ENCODE measurements at regions not wholly inside any gene's neighbourhood (a gene's known extent, or its start where the extent isn't known, plus 50 kb on each side); places are given as distances from the start of the nearest gene placed in this dataset.

DNA sequence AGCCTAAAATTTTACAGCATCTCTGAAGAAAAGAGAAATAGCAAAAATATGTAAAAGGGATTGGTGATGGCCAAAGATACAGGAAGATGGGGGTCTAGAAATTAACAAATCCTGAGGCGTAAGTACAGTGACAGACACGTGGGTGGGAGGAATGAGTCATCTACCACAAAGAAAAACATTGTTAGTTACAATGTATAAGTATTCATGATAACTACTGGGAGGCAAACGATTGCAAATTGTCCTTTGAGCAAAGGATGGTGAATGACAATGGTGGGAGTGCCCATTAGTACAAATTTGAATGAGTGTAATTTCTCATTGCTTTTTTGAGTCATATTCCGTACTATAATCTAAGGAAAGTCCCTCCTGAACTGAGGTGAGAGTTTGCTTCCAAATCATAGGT lies 809.0 kb upstream of the FAM98A start:
- TF ChIP-seq, protein P1, sequence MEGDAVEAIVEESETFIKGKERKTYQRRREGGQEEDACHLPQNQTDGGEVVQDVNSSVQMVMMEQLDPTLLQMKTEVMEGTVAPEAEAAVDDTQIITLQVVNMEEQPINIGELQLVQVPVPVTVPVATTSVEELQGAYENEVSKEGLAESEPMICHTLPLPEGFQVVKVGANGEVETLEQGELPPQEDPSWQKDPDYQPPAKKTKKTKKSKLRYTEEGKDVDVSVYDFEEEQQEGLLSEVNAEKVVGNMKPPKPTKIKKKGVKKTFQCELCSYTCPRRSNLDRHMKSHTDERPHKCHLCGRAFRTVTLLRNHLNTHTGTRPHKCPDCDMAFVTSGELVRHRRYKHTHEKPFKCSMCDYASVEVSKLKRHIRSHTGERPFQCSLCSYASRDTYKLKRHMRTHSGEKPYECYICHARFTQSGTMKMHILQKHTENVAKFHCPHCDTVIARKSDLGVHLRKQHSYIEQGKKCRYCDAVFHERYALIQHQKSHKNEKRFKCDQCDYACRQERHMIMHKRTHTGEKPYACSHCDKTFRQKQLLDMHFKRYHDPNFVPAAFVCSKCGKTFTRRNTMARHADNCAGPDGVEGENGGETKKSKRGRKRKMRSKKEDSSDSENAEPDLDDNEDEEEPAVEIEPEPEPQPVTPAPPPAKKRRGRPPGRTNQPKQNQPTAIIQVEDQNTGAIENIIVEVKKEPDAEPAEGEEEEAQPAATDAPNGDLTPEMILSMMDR (conservative IDR thresholded peaks at IDR 0.05; ENCODE audit: control insufficient read depth, insufficient read depth, low read depth, low read length) = no peak

GRCh38 chr2:34403512-34403911 lies 804.4 kb upstream of the FAM98A start:
- DNase-seq (ENCODE audit: low read depth) = no peak
- no peak overlapping the region for H3K4me3 ChIP-seq (ENCODE audit: control insufficient read depth, low read depth, low read length)
- TF ChIP-seq, protein P1 (conservative IDR thresholded peaks at IDR 0.05; ENCODE audit: control insufficient read depth, insufficient read depth, low read depth, low read length) = no peak

More for the DNA sequence above, 809.0 kb upstream of the FAM98A start:
- DNase-seq (ENCODE audit: low read depth) = no peak
- no peak overlapping the region for H3K4me3 ChIP-seq (ENCODE audit: control insufficient read depth, low read depth, low read length)

GRCh38 chr2:34402376-34402775 lies 803.3 kb upstream of the FAM98A start:
- no peak for DNase-seq (ENCODE audit: low read depth)
- H3K4me3 ChIP-seq (ENCODE audit: control insufficient read depth, low read depth, low read length) = no peak overlapping the region
- TF ChIP-seq, protein P1 (conservative IDR thresholded peaks at IDR 0.05; ENCODE audit: control insufficient read depth, insufficient read depth, low read depth, low read length) = no peak

- DNase-seq (ENCODE audit: low read depth) = no peak
- H3K4me3 ChIP-seq (ENCODE audit: control insufficient read depth, low read depth, low read length) = no peak overlapping the region
- TF ChIP-seq, protein P1 (conservative IDR thresholded peaks at IDR 0.05; ENCODE audit: control insufficient read depth, insufficient read depth, low read depth, low read length) = no peak
Observed at GRCh38 chr2:34401186-34401585, 802.1 kb upstream of the FAM98A start.

DNA sequence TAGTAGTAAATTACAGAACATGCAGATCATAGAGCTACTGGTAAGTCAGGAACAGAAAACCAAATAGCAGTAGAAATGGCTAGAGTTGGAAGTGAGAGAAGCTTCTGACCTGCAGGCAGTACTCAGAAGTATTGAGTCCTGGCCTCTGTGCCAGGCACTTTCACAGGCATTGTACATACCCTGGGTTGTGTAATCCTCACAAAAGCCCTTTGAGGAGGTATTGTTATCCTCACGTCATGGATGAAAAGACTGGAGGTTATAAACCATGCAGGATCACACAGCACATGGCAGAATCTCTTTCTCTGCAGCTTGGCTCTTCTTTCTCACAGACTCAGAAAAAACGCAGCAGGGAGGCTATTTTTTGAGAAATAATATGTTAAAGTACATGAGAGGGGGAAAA lies 789.3 kb upstream of the FAM98A start:
- H3K4me3 ChIP-seq (ENCODE audit: control insufficient read depth, low read depth, low read length) = no peak overlapping the region
- DNase-seq (ENCODE audit: low read depth) = no peak
- TF ChIP-seq, protein P1 (conservative IDR thresholded peaks at IDR 0.05; ENCODE audit: control insufficient read depth, insufficient read depth, low read depth, low read length) = no peak

GRCh38 chr2:34387536-34387935 lies 788.4 kb upstream of the FAM98A start:
- TF ChIP-seq, protein P1 (conservative IDR thresholded peaks at IDR 0.05; ENCODE audit: control insufficient read depth, insufficient read depth, low read depth, low read length) = no peak
- DNase-seq (ENCODE audit: low read depth) = no peak
- H3K4me3 ChIP-seq (ENCODE audit: control insufficient read depth, low read depth, low read length) = no peak overlapping the region

GRCh38 chr2:34379586-34379985 lies 780.5 kb upstream of the FAM98A start:
- TF ChIP-seq, protein P1 (conservative IDR thresholded peaks at IDR 0.05; ENCODE audit: control insufficient read depth, insufficient read depth, low read depth, low read length) = no peak
- no peak for DNase-seq (ENCODE audit: low read depth)
- no peak overlapping the region for H3K4me3 ChIP-seq (ENCODE audit: control insufficient read depth, low read depth, low read length)
